HAP-1 (cell line): ENCODE measurements at regions not wholly inside any gene's neighbourhood (a gene's known extent, or its start where the extent isn't known, plus 50 kb on each side); places are given as distances from the start of the nearest gene placed in this dataset.

Experiments used
- DNase-seq, 2 experiments: peaks; one replicate each; pipeline ENCODE4 v3.0.0-alpha.2; 2016 to 2020; ENCODE audit warnings: low spot score in 2 of 2
- H3K27me3 ChIP-seq: fragments of 250-450 bp; sonication (Bioruptor Pico); 2 replicates; pipeline ENCODE4 v1.5.1; 2020; ENCODE audit warnings: low read depth, mild to moderate bottlenecking, moderate library complexity
- H3K36me3 ChIP-seq: fragments of 250-450 bp; sonication (Bioruptor Pico); replicated peaks from 2 replicates; pipeline ENCODE4 v1.5.1; 2020; ENCODE audit warnings: mild to moderate bottlenecking
- H3K4me1 ChIP-seq: fragments of 250-450 bp; sonication (Bioruptor Pico); 2 replicates; pipeline ENCODE4 v1.5.1; 2020; ENCODE audit warnings: mild to moderate bottlenecking
- H3K4me3 ChIP-seq: fragments of 250-450 bp; sonication (Bioruptor Pico); 2 replicates; pipeline ENCODE4 v1.5.1; 2020; ENCODE audit warnings: mild to moderate bottlenecking, moderate library complexity
- H3K9me3 ChIP-seq: fragments of 250-450 bp; sonication (Bioruptor Pico); 2 replicates; pipeline ENCODE4 v1.5.1; 2020; ENCODE audit warnings: mild to moderate bottlenecking, moderate library complexity
- in situ Hi-C: fragments of 300-500 bp; cut with MboI; formaldehyde crosslinking; loops from 3 replicates; pipeline ENCODE4 v1.14.3; 2020; ENCODE audit warnings: low sequenced_read_pairs, inconsistent platforms, mixed read lengths

- Histone ChIP-seq H3K36me3 (no peaks in the 10 kb centered on the region), H3K9me3 (no peaks in the 10 kb centered on the region), H3K4me3 (no peak overlapping the region), H3K4me1 (no peaks in the 10 kb centered on the region), H3K27me3 (peaks cover 8% of the 10 kb centered on the region; the same call in 1 of the 2 replicates)
- no peak for DNase-seq
- in situ Hi-C loops: no loop called here
Observed at GRCh38 chr3:157752554-157752953, 249.3 kb upstream of the VEPH1 start.

GRCh38 chr3:157751386-157751785, 248.2 kb upstream of the VEPH1 start:
- no peaks in the 10 kb centered on the region for H3K9me3 ChIP-seq
- peaks cover 4% of the 10 kb centered on the region; the same call in 1 of the 2 replicates for H3K27me3 ChIP-seq
- H3K36me3 ChIP-seq: no peaks in the 10 kb centered on the region
- in situ Hi-C loops: no loop called here
- no peak for DNase-seq
- H3K4me1 ChIP-seq: no peaks in the 10 kb centered on the region
- no peak overlapping the region for H3K4me3 ChIP-seq

- DNase-seq: no peak
- H3K4me1 ChIP-seq: no peaks in the 10 kb centered on the region
- no peaks in the 10 kb centered on the region for H3K36me3 ChIP-seq
- H3K4me3 ChIP-seq: no peak overlapping the region
- no peaks in the 10 kb centered on the region for H3K9me3 ChIP-seq
- in situ Hi-C loops: no loop called here
- no peaks in the 10 kb centered on the region for H3K27me3 ChIP-seq
Observed at GRCh38 chr3:157746391-157746790, 243.2 kb upstream of the VEPH1 start.

GRCh38 chr3:157741607-157742006, 238.4 kb upstream of the VEPH1 start:
- H3K4me3 ChIP-seq: no peak overlapping the region
- no peak for DNase-seq
- in situ Hi-C loops: no loop called here

GRCh38 chr3:157738441-157738840, 235.2 kb upstream of the VEPH1 start:
- Histone ChIP-seq H3K4me1 (no peaks in the 10 kb centered on the region), H3K36me3 (no peaks in the 10 kb centered on the region), H3K9me3 (no peaks in the 10 kb centered on the region), H3K27me3 (no peaks in the 10 kb centered on the region), H3K4me3 (no peak overlapping the region)
- DNase-seq: no peak
- in situ Hi-C loops: no loop called here

More at GRCh38 chr3:157741607-157742006, 238.4 kb upstream of the VEPH1 start:
- no peaks in the 10 kb centered on the region for H3K4me1 ChIP-seq
- H3K9me3 ChIP-seq: no peaks in the 10 kb centered on the region
- no peaks in the 10 kb centered on the region for H3K36me3 ChIP-seq
- H3K27me3 ChIP-seq: no peaks in the 10 kb centered on the region

- Histone ChIP-seq H3K4me1 (no peaks in the 10 kb centered on the region), H3K9me3 (no peaks in the 10 kb centered on the region), H3K27me3 (no peaks in the 10 kb centered on the region), H3K4me3 (no peak overlapping the region), H3K36me3 (no peaks in the 10 kb centered on the region)
- no peak for DNase-seq
- in situ Hi-C loops: no loop called here
Observed at GRCh38 chr3:157718800-157719199, 215.6 kb upstream of the VEPH1 start.

- Histone ChIP-seq H3K4me1 (no peaks in the 10 kb centered on the region), H3K36me3 (no peaks in the 10 kb centered on the region), H3K27me3 (no peaks in the 10 kb centered on the region), H3K9me3 (no peaks in the 10 kb centered on the region), H3K4me3 (no peak overlapping the region)
- in situ Hi-C loops: no loop called here
- no peak for DNase-seq
Observed at GRCh38 chr3:157713101-157713500, 209.9 kb upstream of the VEPH1 start.

GRCh38 chr3:157705258-157705657, 202.0 kb upstream of the VEPH1 start:
- H3K4me3 ChIP-seq: no peak overlapping the region
- H3K27me3 ChIP-seq: no peaks in the 10 kb centered on the region
- no peaks in the 10 kb centered on the region for H3K4me1 ChIP-seq
- in situ Hi-C loops: no loop called here
- no peaks in the 10 kb centered on the region for H3K9me3 ChIP-seq
- H3K36me3 ChIP-seq: no peaks in the 10 kb centered on the region
- DNase-seq: no peak

- DNase-seq: no peak
- Histone ChIP-seq H3K4me1 (no peaks in the 10 kb centered on the region), H3K36me3 (no peaks in the 10 kb centered on the region), H3K27me3 (peaks cover 7% of the 10 kb centered on the region), H3K4me3 (no peak overlapping the region), H3K9me3 (no peaks in the 10 kb centered on the region)
- in situ Hi-C loops: no loop called here
Observed at GRCh38 chr3:157700405-157700804, 197.2 kb upstream of the VEPH1 start.

GRCh38 chr3:157695586-157695985, 192.4 kb upstream of the VEPH1 start:
- Histone ChIP-seq H3K27me3 (peaks cover 7% of the 10 kb centered on the region), H3K4me1 (no peaks in the 10 kb centered on the region), H3K9me3 (no peaks in the 10 kb centered on the region), H3K36me3 (no peaks in the 10 kb centered on the region), H3K4me3 (no peak overlapping the region)
- in situ Hi-C loops: no loop called here
- DNase-seq: no peak

GRCh38 chr3:157695103-157695502, 191.9 kb upstream of the VEPH1 start:
- peaks cover 7% of the 10 kb centered on the region for H3K27me3 ChIP-seq
- in situ Hi-C loops: no loop called here
- no peaks in the 10 kb centered on the region for H3K9me3 ChIP-seq
- H3K36me3 ChIP-seq: no peaks in the 10 kb centered on the region
- H3K4me1 ChIP-seq: no peaks in the 10 kb centered on the region
- no peak for DNase-seq
- no peak overlapping the region for H3K4me3 ChIP-seq

GRCh38 chr3:157693762-157694161, 190.5 kb upstream of the VEPH1 start:
- peaks cover 7% of the 10 kb centered on the region for H3K27me3 ChIP-seq
- H3K4me3 ChIP-seq: no peak overlapping the region
- H3K4me1 ChIP-seq: no peaks in the 10 kb centered on the region
- in situ Hi-C loops: no loop called here
- no peaks in the 10 kb centered on the region for H3K9me3 ChIP-seq
- DNase-seq: no peak
- H3K36me3 ChIP-seq: no peaks in the 10 kb centered on the region

- H3K4me1 ChIP-seq: no peaks in the 10 kb centered on the region
- H3K9me3 ChIP-seq: no peaks in the 10 kb centered on the region
- no peaks in the 10 kb centered on the region for H3K27me3 ChIP-seq
- H3K4me3 ChIP-seq: no peak overlapping the region
- H3K36me3 ChIP-seq: no peaks in the 10 kb centered on the region
- DNase-seq: no peak
- in situ Hi-C loops: no loop called here
Observed at GRCh38 chr3:157692468-157692867, 189.3 kb upstream of the VEPH1 start.

GRCh38 chr3:157683668-157684067, 180.5 kb upstream of the VEPH1 start:
- in situ Hi-C loops: no loop called here
- no peak overlapping the region for H3K4me3 ChIP-seq
- no peaks in the 10 kb centered on the region for H3K4me1 ChIP-seq
- no peaks in the 10 kb centered on the region for H3K36me3 ChIP-seq
- H3K27me3 ChIP-seq: no peaks in the 10 kb centered on the region
- no peak for DNase-seq
- no peaks in the 10 kb centered on the region for H3K9me3 ChIP-seq

GRCh38 chr3:157672061-157672460, 168.8 kb upstream of the VEPH1 start:
- DNase-seq: no peak
- no peaks in the 10 kb centered on the region for H3K4me1 ChIP-seq
- no peaks in the 10 kb centered on the region for H3K9me3 ChIP-seq
- H3K4me3 ChIP-seq: no peak overlapping the region
- H3K27me3 ChIP-seq: no peaks in the 10 kb centered on the region
- in situ Hi-C loops: no loop called here
- no peaks in the 10 kb centered on the region for H3K36me3 ChIP-seq
